Uterus (tissue), 3 donors: ENCODE measurements at regions not wholly inside any gene's neighbourhood (a gene's known extent, or its start where the extent isn't known, plus 50 kb on each side); places are given as distances from the start of the nearest gene placed in this dataset.

Experiments
- DNase-seq, 2 donors: peaks; one replicate each; pipeline ENCODE4 v3.0.0-alpha.2; 2019 to 2020
- H3K27ac ChIP-seq, 2 donors: fragments of 200-600 bp; sonication (generic); 1 replicate in 1 of 2; 2 replicates in 1 of 2; pipeline ENCODE4 v1.5.1; 2016 to 2018
- H3K27me3 ChIP-seq, 2 donors: fragments of 200-600 bp; sonication (generic); one replicate each; pipeline ENCODE4 v1.5.1; 2018 to 2019; ENCODE audit warnings: control low read depth in 1 of 2
- H3K36me3 ChIP-seq, 2 donors: fragments of 200-600 bp; sonication (generic); one replicate each; pipeline ENCODE4 v1.5.1; 2019; ENCODE audit warnings: control low read depth in 1 of 2
- H3K4me1 ChIP-seq, 2 donors: fragments of 200-600 bp; sonication (generic); one replicate each; pipeline ENCODE4 v1.5.1; 2018 to 2019; ENCODE audit warnings: control low read depth in 1 of 2
- H3K4me3 ChIP-seq, 2 donors: fragments of 200-600 bp; sonication (generic); 1 replicate in 1 of 2; 2 replicates in 1 of 2; pipeline ENCODE4 v1.5.1; 2018 to 2019; ENCODE audit warnings: mild to moderate bottlenecking in 1 of 2
- H3K9me3 ChIP-seq, 2 donors: fragments of 200-600 bp; sonication (generic); one replicate each; pipeline ENCODE4 v1.5.1; 2019; ENCODE audit warnings: control low read depth in 1 of 2
- CTCF ChIP-seq, 4 experiments: fragments of 200-600 bp in 2 of 4; fragments of 450-650 bp in 2 of 4; sonication (generic) in 2 of 4; IDR thresholded peaks; one replicate each; pipeline ENCODE4 v1.5.1; 2016 to 2019; ENCODE audit warnings: antibody characterized with exemption in 4 of 4, mild to moderate bottlenecking in 2 of 4, moderate library complexity in 1 of 4
- POLR2A ChIP-seq, 2 donors: fragments of 450-650 bp; IDR thresholded peaks; one replicate each; pipeline ENCODE4 v1.6.1; 2016; ENCODE audit warnings: antibody characterized with exemption in 2 of 2, mild to moderate bottlenecking in 1 of 2, moderate library complexity in 1 of 2
- intact Hi-C: fragments of 100-400 bp; cut with DNase I; formaldehyde crosslinking; loops from one replicate; pipeline ENCODE4 v1.15.1; 2023; ENCODE audit warnings: low total_unique reads
- donor health status: DM: yes; HTN: yes; CAD: no.

- H3K9me3 ChIP-seq, result no peaks in the 10 kb centered on the region
- no peaks in the 10 kb centered on the region for H3K4me1 ChIP-seq
- H3K4me3 ChIP-seq, result no peak overlapping the region
- H3K27ac ChIP-seq, result no peak overlapping the region
- TF ChIP-seq POLR2A (IDR thresholded peaks at IDR 0.05), result no peak
- TF ChIP-seq CTCF (IDR thresholded peaks at IDR 0.05), result no peak
- intact Hi-C loops, result no loop called here
- no peaks in the 10 kb centered on the region for H3K36me3 ChIP-seq
- no peaks in the 10 kb centered on the region for H3K27me3 ChIP-seq
- no peak for DNase-seq
Measured at GRCh38 chr6:43890197-43891062, 120.4 kb downstream of the VEGFA start.

- DNase-seq, result no peak
- TF ChIP-seq POLR2A (IDR thresholded peaks at IDR 0.05) (no peak), CTCF (IDR thresholded peaks at IDR 0.05) (no peak)
- Histone ChIP-seq H3K27ac (no peak overlapping the region), H3K4me1 (no peaks in the 10 kb centered on the region), H3K36me3 (no peaks in the 10 kb centered on the region), H3K9me3 (no peaks in the 10 kb centered on the region), H3K4me3 (no peak overlapping the region), H3K27me3 (no peaks in the 10 kb centered on the region)
- intact Hi-C loops, result no loop called here
Measured at GRCh38 chr6:43887906-43888683, 118.1 kb downstream of the VEGFA start.

- no peak overlapping the region for H3K27ac ChIP-seq
- no peak for DNase-seq
- H3K4me1 ChIP-seq, result no peaks in the 10 kb centered on the region
- no peaks in the 10 kb centered on the region for H3K36me3 ChIP-seq
- TF ChIP-seq POLR2A (IDR thresholded peaks at IDR 0.05) (no peak), CTCF (IDR thresholded peaks at IDR 0.05) (no peak)
- no peaks in the 10 kb centered on the region for H3K27me3 ChIP-seq
- H3K9me3 ChIP-seq, result no peaks in the 10 kb centered on the region
- H3K4me3 ChIP-seq, result no peak overlapping the region
- intact Hi-C loops, result no loop called here
Measured at GRCh38 chr6:43887340-43887858, 117.4 kb downstream of the VEGFA start.

- Histone ChIP-seq H3K27ac (no peak overlapping the region), H3K36me3 (no peaks in the 10 kb centered on the region), H3K9me3 (no peaks in the 10 kb centered on the region), H3K27me3 (no peaks in the 10 kb centered on the region), H3K4me3 (no peak overlapping the region), H3K4me1 (no peaks in the 10 kb centered on the region)
- DNase-seq, result no peak
- intact Hi-C loops, result no loop called here
- TF ChIP-seq POLR2A (IDR thresholded peaks at IDR 0.05) (no peak), CTCF (IDR thresholded peaks at IDR 0.05) (no peak)
Measured at GRCh38 chr6:43886717-43887339, 116.8 kb downstream of the VEGFA start.
